Rectal smooth muscle tissue (tissue), 1 donor: ENCODE measurements at regions not wholly inside any gene's neighbourhood (a gene's known extent, or its start where the extent isn't known, plus 50 kb on each side); places are given as distances from the start of the nearest gene placed in this dataset.
"Not testable (repeated sequence)": the region's sequence is repeated elsewhere in the genome, so short reads cannot be mapped to it uniquely, and the experiment has no call there.

Experiments
- H3K27ac ChIP-seq: one replicate; pipeline ENCODE4 v1.7.0; 2013; ENCODE audit warnings: low read depth, low read length, inconsistent platforms
- H3K27me3 ChIP-seq: one replicate; pipeline ENCODE4 v1.7.0; 2013; ENCODE audit warnings: low read length; ENCODE audit not compliant: control insufficient read depth, insufficient read depth
- H3K36me3 ChIP-seq: one replicate; pipeline ENCODE4 v1.7.0; 2013; ENCODE audit warnings: low read length; ENCODE audit not compliant: control insufficient read depth, insufficient read depth
- H3K4me1 ChIP-seq: one replicate; pipeline ENCODE4 v1.7.0; 2013; ENCODE audit warnings: low read length; ENCODE audit not compliant: control insufficient read depth, insufficient read depth
- H3K4me3 ChIP-seq: one replicate; pipeline ENCODE4 v1.7.0; 2013; ENCODE audit warnings: low read length
- H3K9ac ChIP-seq: one replicate; pipeline ENCODE4 v1.7.0; 2013; ENCODE audit warnings: low read length

DNA sequence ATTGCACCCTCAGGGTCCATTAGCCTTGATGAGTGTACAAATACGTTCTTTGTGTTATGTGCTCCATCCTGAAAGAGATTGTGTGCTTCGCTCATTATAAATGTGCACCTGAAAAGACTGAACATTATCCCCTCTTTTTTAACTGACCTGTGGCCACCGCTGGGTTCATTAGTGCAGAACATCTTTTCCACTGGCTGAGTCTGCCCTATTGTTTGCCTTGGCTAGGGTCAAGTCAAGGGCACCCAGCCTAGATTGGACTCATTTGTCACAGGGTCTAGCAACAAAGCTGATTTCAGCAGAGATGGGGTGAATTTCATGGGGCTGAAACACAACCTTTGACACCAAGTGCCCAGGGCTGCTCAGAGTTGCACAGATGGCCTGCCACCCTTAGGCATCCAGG is 764.1 kb upstream of the ARRDC3 start:
- Histone ChIP-seq H3K9ac (no peak overlapping the region), H3K4me1 (no peaks in the 10 kb centered on the region), H3K4me3 (no peak overlapping the region), H3K27ac (no peak overlapping the region), H3K36me3 (no peaks in the 10 kb centered on the region), H3K27me3 (no peaks in the 10 kb centered on the region)

DNA sequence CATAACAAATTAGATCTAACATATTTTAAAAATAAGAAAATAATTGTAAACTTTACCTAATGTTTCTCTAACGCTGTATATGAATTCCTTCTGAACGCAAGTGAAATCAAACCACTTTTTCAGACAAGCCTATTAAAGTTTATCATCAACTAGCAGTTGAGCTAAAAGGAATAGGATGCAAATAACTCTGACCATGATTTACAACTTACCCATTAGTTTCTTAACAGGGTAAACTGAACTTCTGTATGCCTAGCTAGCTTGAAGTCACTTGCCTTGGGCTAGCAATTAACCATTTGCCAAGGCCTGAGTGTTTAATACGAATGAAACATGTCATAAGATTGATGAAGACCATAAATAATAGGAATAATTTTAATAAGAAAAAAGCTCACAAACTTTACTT is 762.7 kb upstream of the ARRDC3 start:
- no peaks in the 10 kb centered on the region for H3K4me1 ChIP-seq
- H3K27ac ChIP-seq: no peak overlapping the region
- no peak overlapping the region for H3K9ac ChIP-seq
- no peaks in the 10 kb centered on the region for H3K27me3 ChIP-seq
- no peak overlapping the region for H3K4me3 ChIP-seq
- H3K36me3 ChIP-seq: no peaks in the 10 kb centered on the region

DNA sequence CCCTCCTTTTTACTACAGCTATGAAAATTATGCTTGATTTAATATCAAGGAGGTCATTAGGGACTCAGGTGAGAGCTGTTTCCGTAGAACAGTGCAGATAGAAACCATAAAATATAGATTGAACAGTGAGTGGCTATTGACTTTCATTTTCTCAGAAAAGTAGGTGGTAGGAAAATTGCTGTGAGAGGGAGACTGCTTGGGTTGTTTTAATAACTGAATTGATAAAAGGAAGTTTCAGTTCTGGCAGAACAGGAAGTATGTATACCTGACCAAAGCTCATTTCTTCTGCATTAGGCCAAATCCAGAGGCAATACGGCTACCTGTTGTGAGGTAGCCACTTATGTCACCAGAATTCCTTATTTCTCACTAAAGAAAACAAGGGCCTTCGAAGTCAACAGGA is 761.7 kb upstream of the ARRDC3 start:
- no peaks in the 10 kb centered on the region for H3K36me3 ChIP-seq
- H3K4me3 ChIP-seq: no peak overlapping the region
- H3K27ac ChIP-seq: no peak overlapping the region
- H3K9ac ChIP-seq: no peak overlapping the region
- H3K4me1 ChIP-seq: no peaks in the 10 kb centered on the region
- no peaks in the 10 kb centered on the region for H3K27me3 ChIP-seq

DNA sequence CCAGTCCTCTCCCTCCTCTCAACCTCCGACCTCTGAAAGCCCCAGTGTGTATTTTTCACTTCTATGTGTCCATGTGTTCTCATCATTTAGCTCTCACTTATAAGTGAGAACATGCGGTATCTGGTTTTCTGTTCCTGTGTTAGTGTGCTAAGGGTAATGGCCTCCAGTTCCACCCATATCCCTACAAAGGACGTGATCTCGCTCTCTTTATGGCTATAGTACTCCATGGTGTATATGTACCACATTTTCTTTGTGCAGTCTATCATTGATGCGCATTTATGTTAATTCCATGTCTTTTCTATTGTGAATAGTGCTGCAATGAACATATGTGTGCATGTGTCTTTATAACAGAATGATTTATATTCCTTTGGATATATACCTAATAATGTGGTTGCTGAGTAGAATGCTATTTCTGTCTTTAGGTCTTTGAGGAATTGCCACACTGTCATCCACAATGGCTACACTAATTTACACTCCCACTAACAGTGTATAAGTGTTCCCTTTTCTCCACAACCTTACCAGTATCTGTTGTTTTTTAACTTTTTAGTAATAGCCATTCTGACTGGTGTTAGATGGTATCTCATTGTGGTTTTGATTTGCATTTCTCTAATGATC is 749.3 kb upstream of the ARRDC3 start:
- not testable (repeated sequence) for H3K27ac ChIP-seq, H3K4me3 ChIP-seq, H3K9ac ChIP-seq, H3K4me1 ChIP-seq, H3K27me3 ChIP-seq, H3K36me3 ChIP-seq

DNA sequence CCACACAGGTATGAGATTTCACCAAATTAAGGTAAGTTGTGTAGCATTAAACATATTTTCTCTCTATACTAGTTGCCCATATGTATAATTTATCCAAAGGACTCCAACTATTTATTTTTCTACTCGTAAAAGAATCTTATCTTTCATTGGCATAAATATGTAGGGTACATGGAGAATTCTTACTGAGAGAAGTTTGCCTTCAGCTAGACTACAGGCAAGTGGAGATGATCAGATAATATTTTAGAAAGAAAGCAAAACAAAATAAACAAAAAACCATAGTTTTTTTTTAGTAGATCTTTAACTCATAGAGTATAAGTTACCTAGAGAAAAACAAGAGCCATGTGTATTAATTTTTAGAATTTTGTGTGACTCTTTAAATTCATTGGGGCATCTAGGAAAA is 743.1 kb upstream of the ARRDC3 start:
- H3K27ac ChIP-seq: no peak overlapping the region
- no peaks in the 10 kb centered on the region for H3K36me3 ChIP-seq
- H3K4me1 ChIP-seq: no peaks in the 10 kb centered on the region
- H3K9ac ChIP-seq: no peak overlapping the region
- no peak overlapping the region for H3K4me3 ChIP-seq
- H3K27me3 ChIP-seq: no peaks in the 10 kb centered on the region

DNA sequence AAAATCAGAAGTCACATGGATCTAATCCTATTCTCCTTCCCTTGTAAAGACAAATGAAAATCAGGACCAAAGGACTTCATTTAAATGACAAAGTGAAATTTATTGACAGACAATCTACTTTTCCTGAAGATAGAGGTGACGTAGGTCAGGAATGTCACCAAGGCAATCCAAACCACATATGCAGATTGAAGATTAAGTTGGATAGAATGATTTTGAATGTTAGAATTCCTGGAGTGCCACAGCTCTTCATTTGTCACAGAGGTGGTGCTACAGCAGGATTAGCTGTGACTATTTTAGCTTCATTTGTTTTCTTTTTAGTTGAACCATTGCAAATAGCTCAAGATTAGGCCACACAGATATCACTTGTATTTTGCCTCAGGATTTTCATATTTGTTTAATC is 736.0 kb upstream of the ARRDC3 start:
- Histone ChIP-seq H3K36me3 (no peaks in the 10 kb centered on the region), H3K27ac (no peak overlapping the region), H3K27me3 (no peaks in the 10 kb centered on the region), H3K4me3 (no peak overlapping the region), H3K9ac (no peak overlapping the region), H3K4me1 (no peaks in the 10 kb centered on the region)

DNA sequence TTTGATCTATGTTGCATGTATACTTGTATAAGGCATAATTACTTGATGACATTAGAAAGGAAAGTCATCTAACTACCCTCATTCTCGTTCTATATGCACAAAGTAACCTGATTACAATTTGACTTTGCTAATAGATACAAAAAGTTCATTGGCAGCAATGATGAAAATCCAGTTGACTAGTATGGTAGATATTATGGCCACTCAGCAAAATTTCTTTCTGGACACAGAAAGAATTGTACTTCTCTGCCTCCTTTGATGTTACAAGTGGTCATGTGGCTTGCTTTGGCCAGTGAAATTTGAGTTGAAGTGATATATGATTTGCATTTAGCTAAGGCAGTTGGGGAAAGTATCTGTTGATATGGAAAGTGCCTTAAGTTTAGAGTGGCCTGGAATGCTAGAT is 723.7 kb upstream of the ARRDC3 start:
- no peaks in the 10 kb centered on the region for H3K4me1 ChIP-seq
- H3K27ac ChIP-seq: no peak overlapping the region
- H3K27me3 ChIP-seq: no peaks in the 10 kb centered on the region
- H3K36me3 ChIP-seq: no peaks in the 10 kb centered on the region
- no peak overlapping the region for H3K4me3 ChIP-seq
- H3K9ac ChIP-seq: no peak overlapping the region

DNA sequence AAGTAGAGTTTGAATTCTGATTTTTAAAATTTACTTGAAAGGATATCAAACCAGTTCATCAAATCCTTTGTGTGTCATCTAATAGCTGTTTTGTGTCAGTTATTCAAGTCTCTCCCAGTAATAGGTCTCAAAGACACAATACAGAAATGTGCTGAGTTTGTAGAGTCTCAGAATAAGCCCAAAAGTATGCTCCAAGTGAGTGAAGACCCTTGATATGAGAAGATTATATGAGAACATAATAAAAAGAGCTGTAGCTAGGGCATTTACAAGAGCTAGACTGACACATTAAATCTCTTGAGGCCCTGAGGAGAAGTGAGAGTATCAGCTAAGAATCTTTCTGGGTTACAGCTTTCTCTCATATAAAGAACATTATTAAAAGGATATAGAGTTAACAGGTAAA is 721.0 kb upstream of the ARRDC3 start:
- no peaks in the 10 kb centered on the region for H3K27me3 ChIP-seq
- no peaks in the 10 kb centered on the region for H3K36me3 ChIP-seq
- H3K4me1 ChIP-seq: no peaks in the 10 kb centered on the region
- H3K9ac ChIP-seq: no peak overlapping the region
- no peak overlapping the region for H3K4me3 ChIP-seq
- no peak overlapping the region for H3K27ac ChIP-seq

DNA sequence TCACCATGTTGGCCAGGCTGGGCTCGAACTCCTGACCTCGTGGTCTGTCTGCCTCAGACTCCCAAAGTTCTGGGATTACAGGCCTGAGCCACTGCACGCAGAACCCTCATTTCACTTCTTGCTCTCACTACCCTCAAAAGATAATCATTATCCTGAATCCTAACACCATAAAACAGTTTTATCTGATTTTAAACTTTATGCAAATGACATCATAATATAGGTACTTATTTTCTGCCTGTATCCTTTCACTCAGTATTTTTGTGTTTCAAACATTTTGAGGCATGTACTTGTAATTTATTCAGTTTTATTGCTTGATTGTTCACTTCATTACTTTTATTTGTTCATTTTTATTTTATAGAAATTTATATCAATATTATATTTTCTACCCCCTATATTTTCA is 719.2 kb upstream of the ARRDC3 start:
- Histone ChIP-seq H3K36me3 (no peaks in the 10 kb centered on the region), H3K4me3 (no peak overlapping the region), H3K4me1 (no peaks in the 10 kb centered on the region), H3K27me3 (no peaks in the 10 kb centered on the region), H3K9ac (no peak overlapping the region), H3K27ac (no peak overlapping the region)

DNA sequence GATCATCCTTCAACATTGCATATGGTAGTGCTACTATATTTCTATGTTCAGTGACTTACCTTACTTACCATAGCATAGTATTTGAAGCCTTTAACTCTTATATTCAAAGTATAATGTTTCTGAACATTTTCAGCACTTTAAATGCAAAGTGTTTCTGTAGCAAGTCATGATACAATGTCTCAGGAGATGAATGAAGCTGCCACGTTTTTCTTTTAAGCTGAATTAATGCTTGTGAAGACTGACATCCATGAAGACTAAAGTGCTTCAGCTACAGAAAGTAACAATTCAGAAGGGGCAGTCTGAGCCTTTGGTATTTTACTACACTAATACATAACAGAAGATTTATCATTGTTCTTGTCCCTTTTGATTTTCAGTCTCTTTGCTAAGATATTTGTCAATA is 709.1 kb upstream of the ARRDC3 start:
- Histone ChIP-seq H3K4me3 (no peak overlapping the region), H3K36me3 (no peaks in the 10 kb centered on the region), H3K4me1 (no peaks in the 10 kb centered on the region)

DNA sequence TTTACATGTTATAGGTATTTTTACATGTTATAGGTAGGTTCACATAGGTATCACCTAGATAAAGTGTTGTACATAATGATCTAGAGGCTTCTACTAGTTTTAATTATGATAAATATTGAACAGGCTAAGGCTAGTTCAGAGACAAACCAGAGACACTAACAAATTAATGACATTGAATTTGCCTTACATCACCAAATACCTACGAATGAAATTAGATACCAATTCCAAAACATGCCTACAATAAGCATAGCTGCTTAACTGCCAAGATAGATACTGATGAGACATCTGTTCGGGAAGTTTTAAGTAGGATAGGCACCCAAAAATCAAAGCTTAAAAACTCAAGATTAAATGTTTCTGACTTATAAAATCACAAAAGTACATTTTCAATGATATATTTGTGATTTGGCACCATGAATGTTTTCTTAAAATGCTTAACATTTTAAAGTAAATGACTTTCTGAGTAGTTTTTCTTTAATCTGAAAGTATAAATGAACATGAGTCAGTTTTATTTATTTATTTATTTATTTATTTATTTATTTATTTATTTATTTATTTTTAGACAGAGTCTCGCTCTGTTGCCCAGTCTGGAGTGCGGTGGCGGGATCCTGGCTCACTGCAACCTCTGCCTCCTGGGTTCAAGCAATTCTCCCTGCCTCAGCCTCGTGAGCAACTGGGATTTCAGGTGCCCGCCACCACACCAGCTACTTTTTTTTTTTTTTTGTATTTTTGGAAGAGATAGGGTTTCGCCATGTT is 703.1 kb upstream of the ARRDC3 start:
- Histone ChIP-seq H3K27ac (no peak overlapping the region), H3K36me3 (no peaks in the 10 kb centered on the region), H3K9ac (no peak overlapping the region), H3K4me1 (no peaks in the 10 kb centered on the region), H3K4me3 (no peak overlapping the region), H3K27me3 (no peaks in the 10 kb centered on the region)

More for the DNA sequence above, 709.1 kb upstream of the ARRDC3 start:
- Histone ChIP-seq H3K27me3 (no peaks in the 10 kb centered on the region), H3K9ac (no peak overlapping the region), H3K27ac (no peak overlapping the region)

DNA sequence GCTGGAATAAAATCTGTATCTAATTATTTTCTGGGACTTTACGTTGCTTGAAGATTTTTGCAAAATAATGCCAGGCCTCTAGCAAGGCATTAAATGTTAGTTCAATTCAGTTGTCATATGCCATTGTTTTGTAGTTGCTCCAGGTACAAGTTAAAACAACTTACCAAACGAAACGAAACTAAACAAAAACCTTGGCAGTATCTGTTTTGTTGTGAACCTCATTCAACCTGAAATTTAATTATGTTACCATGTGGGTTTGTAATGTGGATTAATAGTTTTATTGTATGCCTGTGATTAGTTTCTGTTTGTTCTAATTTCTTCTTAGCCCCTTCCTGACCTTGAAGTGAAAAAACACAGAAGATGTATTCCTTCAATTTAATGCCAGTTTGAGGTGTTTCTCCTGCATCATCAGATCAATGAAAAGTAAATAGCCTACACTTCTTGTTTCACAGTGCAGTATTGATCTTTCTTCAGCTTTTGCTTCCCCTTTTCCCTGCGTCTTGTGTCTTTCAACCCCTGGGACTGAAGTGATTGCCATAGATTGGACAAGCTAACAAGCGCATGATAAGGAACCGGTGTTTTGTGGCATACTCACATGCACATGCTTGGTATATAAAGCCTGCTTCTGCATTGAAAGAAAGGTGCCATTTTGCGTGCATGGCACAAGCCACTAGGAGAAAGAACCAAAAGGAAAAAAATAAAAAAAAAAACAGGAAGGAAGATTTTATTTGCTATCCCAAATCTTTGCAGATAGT is 699.0 kb upstream of the ARRDC3 start:
- Histone ChIP-seq H3K27me3 (no peaks in the 10 kb centered on the region), H3K4me1 (no peaks in the 10 kb centered on the region), H3K27ac (no peak overlapping the region), H3K4me3 (no peak overlapping the region), H3K36me3 (no peaks in the 10 kb centered on the region), H3K9ac (no peak overlapping the region)
